ENCODE measurements at regions not wholly inside any gene's neighbourhood (a gene's known extent, or its start where the extent isn't known, plus 50 kb on each side); places are given as distances from the start of the nearest gene placed in this dataset.

GRCh38 chr6:12408752-12409151 lies 118.6 kb downstream of the EDN1 start:
- no peak for DNase-seq (ENCODE audit: low spot score)
- no peak overlapping the region for H3K27ac ChIP-seq
- TF ChIP-seq, protein P1, sequence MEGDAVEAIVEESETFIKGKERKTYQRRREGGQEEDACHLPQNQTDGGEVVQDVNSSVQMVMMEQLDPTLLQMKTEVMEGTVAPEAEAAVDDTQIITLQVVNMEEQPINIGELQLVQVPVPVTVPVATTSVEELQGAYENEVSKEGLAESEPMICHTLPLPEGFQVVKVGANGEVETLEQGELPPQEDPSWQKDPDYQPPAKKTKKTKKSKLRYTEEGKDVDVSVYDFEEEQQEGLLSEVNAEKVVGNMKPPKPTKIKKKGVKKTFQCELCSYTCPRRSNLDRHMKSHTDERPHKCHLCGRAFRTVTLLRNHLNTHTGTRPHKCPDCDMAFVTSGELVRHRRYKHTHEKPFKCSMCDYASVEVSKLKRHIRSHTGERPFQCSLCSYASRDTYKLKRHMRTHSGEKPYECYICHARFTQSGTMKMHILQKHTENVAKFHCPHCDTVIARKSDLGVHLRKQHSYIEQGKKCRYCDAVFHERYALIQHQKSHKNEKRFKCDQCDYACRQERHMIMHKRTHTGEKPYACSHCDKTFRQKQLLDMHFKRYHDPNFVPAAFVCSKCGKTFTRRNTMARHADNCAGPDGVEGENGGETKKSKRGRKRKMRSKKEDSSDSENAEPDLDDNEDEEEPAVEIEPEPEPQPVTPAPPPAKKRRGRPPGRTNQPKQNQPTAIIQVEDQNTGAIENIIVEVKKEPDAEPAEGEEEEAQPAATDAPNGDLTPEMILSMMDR (IDR thresholded peaks at IDR 0.05) = no peak
- no peak overlapping the region for H3K4me3 ChIP-seq

- TF ChIP-seq, protein P1 (IDR thresholded peaks at IDR 0.05) = no peak
- no peak for DNase-seq (ENCODE audit: low spot score)
- H3K4me3 ChIP-seq = no peak overlapping the region
- H3K27ac ChIP-seq = no peak overlapping the region
Observed at GRCh38 chr6:12410946-12411345, 120.8 kb downstream of the EDN1 start.

GRCh38 chr6:12414096-12414675 lies 124.0 kb downstream of the EDN1 start:
- no peak for DNase-seq (ENCODE audit: low spot score)
- H3K27ac ChIP-seq = no peak overlapping the region
- H3K4me3 ChIP-seq = no peak overlapping the region
- TF ChIP-seq, protein P1 (IDR thresholded peaks at IDR 0.05) = no peak

DNA sequence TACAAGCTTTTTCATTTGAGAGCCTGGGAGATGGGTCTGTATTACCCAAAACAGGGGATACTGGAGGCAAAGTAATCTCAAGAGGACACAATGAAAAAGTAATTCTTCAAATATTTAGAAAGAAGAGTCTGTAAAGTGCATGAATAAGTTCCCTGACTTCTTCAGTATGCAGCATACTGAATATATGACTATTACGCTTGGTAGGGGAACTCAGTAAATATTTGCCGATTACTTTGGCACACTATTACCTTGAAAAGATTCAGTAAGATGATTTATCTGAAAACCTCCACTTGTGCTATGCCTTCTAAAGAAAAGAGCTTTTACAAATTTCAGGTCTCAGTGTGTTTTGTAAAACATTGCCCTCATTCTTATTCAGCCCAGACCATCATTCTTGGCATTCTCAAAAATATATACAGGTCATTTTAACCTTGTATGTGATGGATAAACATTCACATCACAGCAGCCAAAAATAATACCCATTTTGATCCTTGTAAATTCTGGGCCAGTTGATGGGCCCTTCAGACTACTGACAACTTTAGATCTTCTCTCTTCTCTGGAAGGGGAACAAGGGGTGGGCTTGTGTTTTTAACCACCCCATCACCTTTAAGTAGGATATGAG lies 125.9 kb downstream of the EDN1 start:
- Histone ChIP-seq H3K27ac (no peak overlapping the region), H3K4me3 (no peak overlapping the region)
- TF ChIP-seq, protein P1 (IDR thresholded peaks at IDR 0.05) = no peak
- no peak for DNase-seq (ENCODE audit: low spot score)

DNA sequence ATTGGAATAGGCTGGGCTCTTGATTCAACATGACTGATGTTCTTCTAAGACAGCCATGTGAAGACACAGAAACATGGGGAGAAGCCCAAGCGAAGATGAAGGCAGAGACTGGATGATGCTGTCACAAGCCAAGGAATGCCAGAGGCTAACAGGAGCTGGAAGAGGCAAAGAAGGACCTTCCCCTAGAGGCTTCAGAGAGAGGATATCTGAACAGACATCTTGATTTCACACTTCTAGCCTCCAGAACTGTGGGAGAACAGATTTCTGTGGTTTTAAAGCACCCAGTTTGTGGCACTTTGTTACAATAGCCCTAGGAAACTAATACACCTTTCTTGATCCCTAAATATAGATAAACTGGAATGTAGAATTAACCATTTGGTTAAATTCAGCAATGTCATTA lies 127.0 kb downstream of the EDN1 start:
- DNase-seq (ENCODE audit: low spot score) = no peak
- Histone ChIP-seq H3K27ac (no peak overlapping the region), H3K4me3 (no peak overlapping the region)
- TF ChIP-seq, protein P1 (IDR thresholded peaks at IDR 0.05) = no peak

DNA sequence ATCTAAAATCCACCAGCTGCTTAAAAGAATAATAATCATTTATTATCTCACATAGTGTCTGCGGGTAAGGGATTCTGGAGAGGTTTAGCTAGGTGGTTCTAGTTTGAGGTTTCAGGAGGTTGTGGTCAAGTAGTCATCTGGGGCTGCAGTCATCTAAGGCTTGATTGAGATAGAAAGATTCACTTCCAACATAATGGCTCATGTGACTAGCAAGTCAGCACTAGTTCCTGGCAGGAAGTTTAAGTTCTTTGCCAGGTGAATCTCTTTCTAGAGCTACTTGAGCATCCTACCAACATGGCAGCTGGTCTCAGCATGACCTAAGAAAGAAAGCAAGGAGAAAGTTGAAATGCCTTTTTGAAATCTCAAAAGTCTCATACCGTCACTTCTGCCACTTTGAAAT lies 128.8 kb downstream of the EDN1 start:
- no peak for DNase-seq (ENCODE audit: low spot score)
- no peak overlapping the region for H3K4me3 ChIP-seq
- TF ChIP-seq, protein P1 (IDR thresholded peaks at IDR 0.05) = no peak
- H3K27ac ChIP-seq = no peak overlapping the region

DNA sequence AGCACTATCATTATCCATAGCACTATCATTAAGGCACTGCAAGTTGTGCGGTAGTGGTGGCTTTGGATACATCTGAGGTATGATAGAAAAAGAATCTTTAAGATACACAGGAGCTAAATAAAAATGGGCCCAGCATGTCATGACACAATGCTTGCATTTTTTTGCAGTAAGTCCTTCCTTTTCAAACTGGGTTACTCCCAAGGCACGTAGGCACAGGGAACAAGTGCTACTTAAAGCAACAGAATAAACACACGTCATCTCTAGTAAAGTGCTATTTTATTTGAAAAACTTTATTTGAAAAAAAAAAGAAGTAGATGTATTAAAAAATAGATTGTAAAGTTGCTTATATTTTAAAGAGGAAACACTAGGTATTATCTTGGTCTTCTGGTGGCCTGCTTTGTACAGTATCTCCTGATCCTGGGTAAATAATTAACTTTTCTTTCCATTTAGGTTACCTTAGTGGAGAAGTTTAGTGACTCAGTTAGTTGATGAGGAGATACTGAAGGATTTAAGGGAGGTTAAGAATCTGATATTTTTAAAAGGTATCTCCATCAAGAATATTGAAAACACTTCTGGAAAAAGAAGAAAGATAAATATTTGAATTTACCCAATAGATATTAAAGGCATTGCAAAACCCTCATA lies 129.6 kb downstream of the EDN1 start:
- TF ChIP-seq, protein P1 (IDR thresholded peaks at IDR 0.05) = no peak
- DNase-seq (ENCODE audit: low spot score) = no peak
- no peak overlapping the region for H3K27ac ChIP-seq

More for the DNA sequence above, 129.6 kb downstream of the EDN1 start:
- H3K4me3 ChIP-seq = no peak overlapping the region

Data from coronary artery (tissue), 2 donors.